ENCODE measurements at regions not wholly inside any gene's neighbourhood (a gene's known extent, or its start where the extent isn't known, plus 50 kb on each side); places are given as distances from the start of the nearest gene placed in this dataset.

DNA sequence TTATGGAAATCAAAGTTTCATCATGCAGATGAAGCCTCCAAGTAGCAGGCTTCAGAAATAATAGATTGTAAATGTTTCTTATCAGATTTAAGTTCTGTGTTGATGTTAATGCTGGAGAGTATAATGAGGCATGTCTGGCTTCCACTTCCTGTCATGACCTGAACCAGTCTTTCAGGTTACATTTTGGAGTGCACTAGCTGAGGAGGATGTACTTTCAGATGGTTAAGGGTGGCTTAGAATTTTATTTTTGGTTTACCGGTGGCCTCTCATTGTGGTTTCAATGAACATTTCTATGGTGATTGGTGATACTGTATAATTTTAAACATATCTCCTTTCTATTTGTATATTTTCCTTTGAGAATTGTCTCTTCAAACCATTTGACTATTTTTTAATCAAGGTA is 890.4 kb downstream of the SH3BGRL start:
- TF ChIP-seq, protein P1, sequence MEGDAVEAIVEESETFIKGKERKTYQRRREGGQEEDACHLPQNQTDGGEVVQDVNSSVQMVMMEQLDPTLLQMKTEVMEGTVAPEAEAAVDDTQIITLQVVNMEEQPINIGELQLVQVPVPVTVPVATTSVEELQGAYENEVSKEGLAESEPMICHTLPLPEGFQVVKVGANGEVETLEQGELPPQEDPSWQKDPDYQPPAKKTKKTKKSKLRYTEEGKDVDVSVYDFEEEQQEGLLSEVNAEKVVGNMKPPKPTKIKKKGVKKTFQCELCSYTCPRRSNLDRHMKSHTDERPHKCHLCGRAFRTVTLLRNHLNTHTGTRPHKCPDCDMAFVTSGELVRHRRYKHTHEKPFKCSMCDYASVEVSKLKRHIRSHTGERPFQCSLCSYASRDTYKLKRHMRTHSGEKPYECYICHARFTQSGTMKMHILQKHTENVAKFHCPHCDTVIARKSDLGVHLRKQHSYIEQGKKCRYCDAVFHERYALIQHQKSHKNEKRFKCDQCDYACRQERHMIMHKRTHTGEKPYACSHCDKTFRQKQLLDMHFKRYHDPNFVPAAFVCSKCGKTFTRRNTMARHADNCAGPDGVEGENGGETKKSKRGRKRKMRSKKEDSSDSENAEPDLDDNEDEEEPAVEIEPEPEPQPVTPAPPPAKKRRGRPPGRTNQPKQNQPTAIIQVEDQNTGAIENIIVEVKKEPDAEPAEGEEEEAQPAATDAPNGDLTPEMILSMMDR (IDR thresholded peaks at IDR 0.05) = no peak
- Histone ChIP-seq H3K4me3 (ENCODE audit: low read depth, low read length) (no peak overlapping the region), H3K27ac (no peak overlapping the region), H3K27me3 (ENCODE audit: control insufficient read depth, insufficient read depth, low read length) (no peaks in the 10 kb centered on the region), H2AFZ (no peak overlapping the region), H3K9ac (no peak overlapping the region), H3K79me2 (no peaks in the 10 kb centered on the region), H3K4me2 (ENCODE audit: low read length) (no peak overlapping the region), H3K4me1 (no peaks in the 10 kb centered on the region), H3K9me3 (ENCODE audit: control insufficient read depth, low read length) (no peaks in the 10 kb centered on the region), H3K36me3 (ENCODE audit: control insufficient read depth, insufficient read depth, low read length) (no peaks in the 10 kb centered on the region)

DNA sequence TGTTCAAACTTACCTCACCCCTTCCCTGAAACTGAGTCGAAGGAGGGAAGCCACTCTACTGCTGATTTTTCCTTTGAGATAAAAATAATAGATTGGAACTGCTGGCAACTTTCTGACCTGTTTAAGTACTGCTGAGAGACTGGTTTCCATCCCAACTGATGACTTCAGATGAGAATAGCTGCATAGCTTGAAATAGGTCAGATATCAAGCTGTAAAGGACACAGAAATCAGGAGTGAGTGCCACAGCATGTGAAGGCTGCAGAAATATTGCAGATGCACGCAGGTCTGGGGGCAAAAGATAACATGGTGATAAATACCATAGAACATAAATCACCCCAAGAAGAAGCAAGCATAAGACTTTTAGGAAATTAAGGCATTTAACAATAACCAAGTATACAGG is 923.2 kb downstream of the SH3BGRL start:
- H3K27me3 ChIP-seq (ENCODE audit: control insufficient read depth, insufficient read depth, low read length) = no peaks in the 10 kb centered on the region
- H3K36me3 ChIP-seq (ENCODE audit: control insufficient read depth, insufficient read depth, low read length) = no peaks in the 10 kb centered on the region
- no peaks in the 10 kb centered on the region for H3K4me1 ChIP-seq
- TF ChIP-seq, protein P1 (IDR thresholded peaks at IDR 0.05) = no peak
- no peaks in the 10 kb centered on the region for H3K9me3 ChIP-seq (ENCODE audit: control insufficient read depth, low read length)
- H3K27ac ChIP-seq = no peak overlapping the region
- H2AFZ ChIP-seq = no peak overlapping the region
- H3K4me2 ChIP-seq (ENCODE audit: low read length) = no peak overlapping the region
- H3K4me3 ChIP-seq (ENCODE audit: low read depth, low read length) = no peak overlapping the region
- no peak overlapping the region for H3K9ac ChIP-seq
- H3K79me2 ChIP-seq = no peaks in the 10 kb centered on the region

DNA sequence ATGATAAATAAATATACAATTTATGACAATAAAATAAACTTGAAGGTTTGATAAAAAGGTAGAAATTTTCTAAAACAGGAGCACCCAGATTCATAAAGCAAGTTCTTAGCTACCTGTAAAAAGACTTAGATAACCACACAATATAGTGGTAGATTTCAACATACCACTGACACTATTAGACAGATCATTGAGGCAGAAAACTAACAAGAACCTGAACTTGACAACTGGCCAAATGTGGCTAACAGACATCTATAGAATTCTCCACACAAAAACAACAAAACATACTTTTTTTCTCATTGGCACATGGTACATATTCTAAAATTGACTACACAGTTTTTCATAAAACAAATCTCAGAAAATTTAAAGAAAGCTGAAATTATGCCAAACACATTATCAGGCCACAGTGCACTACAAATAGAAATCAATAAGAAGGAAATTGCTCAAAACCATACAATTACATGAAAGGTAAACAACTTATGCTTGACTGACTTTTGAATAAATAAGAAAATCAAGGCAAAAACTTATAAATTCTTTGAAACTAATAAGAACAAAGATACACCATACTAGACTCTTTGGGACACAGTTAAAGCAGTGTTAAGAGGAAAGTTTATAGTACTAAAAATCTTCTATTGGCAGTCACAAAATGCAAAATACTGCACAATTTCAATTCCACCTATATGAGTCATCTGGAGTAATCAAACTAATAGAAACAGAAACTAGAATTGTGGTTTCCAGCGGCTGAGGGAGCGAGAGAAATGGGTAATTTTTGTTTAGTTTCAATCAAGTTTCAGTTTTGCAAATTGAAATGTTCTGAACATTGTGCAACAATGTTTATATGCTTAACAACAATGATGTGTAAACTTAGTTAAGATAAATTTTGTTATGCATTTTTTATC is 925.6 kb downstream of the SH3BGRL start:
- Histone ChIP-seq H3K9ac (no peak overlapping the region), H3K27ac (no peak overlapping the region), H3K4me3 (ENCODE audit: low read depth, low read length) (no peak overlapping the region), H3K4me1 (no peaks in the 10 kb centered on the region), H3K4me2 (ENCODE audit: low read length) (no peak overlapping the region), H3K36me3 (ENCODE audit: control insufficient read depth, insufficient read depth, low read length) (no peaks in the 10 kb centered on the region), H3K27me3 (ENCODE audit: control insufficient read depth, insufficient read depth, low read length) (no peaks in the 10 kb centered on the region), H3K79me2 (no peaks in the 10 kb centered on the region), H2AFZ (no peak overlapping the region), H3K9me3 (ENCODE audit: control insufficient read depth, low read length) (no peaks in the 10 kb centered on the region)
- TF ChIP-seq, protein P1 (IDR thresholded peaks at IDR 0.05) = no peak

DNA sequence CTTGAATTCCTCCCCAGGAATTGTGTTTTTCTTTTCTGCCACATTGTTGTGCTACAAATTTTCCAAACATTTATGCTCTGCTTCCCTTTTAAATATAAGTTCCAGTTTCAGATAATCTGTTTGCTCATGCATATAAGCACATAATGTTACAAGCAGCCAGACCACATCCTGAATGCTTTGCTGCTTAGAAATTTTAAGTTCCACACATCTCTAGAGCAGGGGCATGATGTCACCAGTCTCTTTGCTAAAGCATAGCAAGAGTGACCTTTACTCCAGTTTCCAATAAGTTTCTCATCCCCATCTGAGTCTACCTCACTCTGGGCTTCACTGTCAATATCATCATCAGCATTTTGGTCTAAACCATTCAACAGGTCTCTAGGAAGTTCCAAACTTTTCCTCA is 932.5 kb downstream of the SH3BGRL start:
- Histone ChIP-seq H3K9ac (no peak overlapping the region), H2AFZ (no peak overlapping the region), H3K27ac (no peak overlapping the region), H3K4me1 (no peaks in the 10 kb centered on the region), H3K9me3 (ENCODE audit: control insufficient read depth, low read length) (no peaks in the 10 kb centered on the region), H3K4me3 (ENCODE audit: low read depth, low read length) (no peak overlapping the region), H3K79me2 (no peaks in the 10 kb centered on the region), H3K36me3 (ENCODE audit: control insufficient read depth, insufficient read depth, low read length) (no peaks in the 10 kb centered on the region), H3K27me3 (ENCODE audit: control insufficient read depth, insufficient read depth, low read length) (no peaks in the 10 kb centered on the region), H3K4me2 (ENCODE audit: low read length) (no peak overlapping the region)
- TF ChIP-seq, protein P1 (IDR thresholded peaks at IDR 0.05) = no peak

DNA sequence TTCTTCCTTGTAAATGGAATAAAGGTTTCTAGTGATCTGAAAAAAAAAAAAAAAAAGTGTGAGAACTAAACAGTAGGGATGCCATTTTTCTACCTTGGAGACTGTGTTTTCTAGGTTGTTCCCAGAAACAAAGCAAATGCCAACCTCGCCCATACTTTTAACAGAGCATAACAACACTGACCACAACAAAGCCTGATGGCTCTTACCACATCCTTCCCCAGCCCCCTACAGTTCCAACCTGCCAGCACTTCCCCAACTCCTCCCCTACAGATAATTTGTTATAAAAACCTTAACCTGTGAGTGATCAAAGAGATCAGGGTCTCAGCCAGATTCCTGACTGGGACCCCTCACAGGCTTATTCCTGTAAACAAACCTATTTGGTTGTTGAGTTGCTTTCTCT is 940.0 kb downstream of the SH3BGRL start:
- no peak overlapping the region for H2AFZ ChIP-seq
- H3K79me2 ChIP-seq = no peaks in the 10 kb centered on the region
- H3K4me1 ChIP-seq = no peaks in the 10 kb centered on the region
- H3K4me3 ChIP-seq (ENCODE audit: low read depth, low read length) = no peak overlapping the region
- no peaks in the 10 kb centered on the region for H3K36me3 ChIP-seq (ENCODE audit: control insufficient read depth, insufficient read depth, low read length)
- TF ChIP-seq, protein P1 (IDR thresholded peaks at IDR 0.05) = no peak
- no peaks in the 10 kb centered on the region for H3K27me3 ChIP-seq (ENCODE audit: control insufficient read depth, insufficient read depth, low read length)
- H3K4me2 ChIP-seq (ENCODE audit: low read length) = no peak overlapping the region
- H3K9ac ChIP-seq = no peak overlapping the region
- H3K27ac ChIP-seq = no peak overlapping the region
- H3K9me3 ChIP-seq (ENCODE audit: control insufficient read depth, low read length) = no peaks in the 10 kb centered on the region
